BLaER1 treated with 17β-estradiol and CSF1 and Interleukin-3, amounts not matched to agents 10 nM and 100 nM (cell line): ENCODE measurements at regions not wholly inside any gene's neighbourhood (a gene's known extent, or its start where the extent isn't known, plus 50 kb on each side); places are given as distances from the start of the nearest gene placed in this dataset.

Experiments
- H3K27ac ChIP-seq, 11 experiments: shearing (Covaris generic); formaldehyde crosslinking; 2 replicates each; pipeline ENCODE4 v1.8.1; 2022
- H3K27me3 ChIP-seq, 11 experiments: shearing (Covaris generic); formaldehyde crosslinking; 2 replicates each; pipeline ENCODE4 v1.8.1; 2022
- H3K36me3 ChIP-seq, 11 experiments: shearing (Covaris generic); formaldehyde crosslinking; 2 replicates each; pipeline ENCODE4 v1.8.1; 2022
- H3K4me1 ChIP-seq, 10 experiments: shearing (Covaris generic); formaldehyde crosslinking; 2 replicates each; pipeline ENCODE4 v1.8.1; 2022
- H3K4me2 ChIP-seq, 11 experiments: shearing (Covaris generic); formaldehyde crosslinking; 2 replicates each; pipeline ENCODE4 v1.8.1; 2022
- H3K4me3 ChIP-seq, 10 experiments: shearing (Covaris generic); formaldehyde crosslinking; 2 replicates each; pipeline ENCODE4 v1.8.1; 2022
- H3K9ac ChIP-seq, 11 experiments: shearing (Covaris generic); formaldehyde crosslinking; 2 replicates each; pipeline ENCODE4 v1.8.1; 2022
- H3K9me3 ChIP-seq, 11 experiments: shearing (Covaris generic); formaldehyde crosslinking; replicated peaks in 1 of 11; 2 replicates each; pipeline ENCODE4 v1.8.1; 2022
- H4K20me1 ChIP-seq, 11 experiments: shearing (Covaris generic); formaldehyde crosslinking; 2 replicates each; pipeline ENCODE4 v1.8.1; 2022
- Cebpa-rat ChIP-seq, 11 experiments: shearing (Covaris generic); IDR thresholded peaks; 2 replicates each; pipeline ENCODE4 v1.8.1; 2022

DNA sequence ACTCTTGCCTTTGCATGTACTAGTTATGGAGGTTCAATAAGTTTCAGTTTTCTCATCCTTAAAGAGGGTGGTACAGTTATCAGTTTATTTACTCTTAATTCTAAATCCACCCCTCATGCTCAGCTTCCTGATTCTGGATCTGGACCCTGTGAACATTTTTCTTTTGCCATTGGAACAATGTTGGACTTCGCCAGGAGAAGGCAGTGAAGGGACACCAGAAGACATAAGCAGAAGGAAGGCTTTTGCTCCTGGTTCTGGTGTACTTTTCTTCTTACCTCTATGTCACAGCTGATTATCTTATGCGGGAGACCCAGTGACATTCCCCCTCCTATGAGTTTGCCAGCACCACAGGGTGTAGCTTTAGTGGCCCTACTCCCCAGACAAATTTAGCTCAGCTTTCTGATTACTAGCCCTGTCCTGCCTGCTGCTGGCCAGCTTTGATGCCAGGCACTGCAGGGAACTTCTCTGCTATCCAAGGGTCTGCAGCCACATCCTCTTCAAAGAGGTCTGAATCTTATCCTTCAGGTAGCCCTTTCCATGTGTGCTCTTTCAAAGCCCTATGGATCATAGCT lies 466.3 kb upstream of the EPHA3 start:
- Histone ChIP-seq H3K4me1 (no peaks in the 10 kb centered on the region), H3K27me3 (no peaks in the 10 kb centered on the region), H3K36me3 (no peaks in the 10 kb centered on the region), H3K27ac (no peak overlapping the region), H3K9me3 (peaks cover 0 to 6% (median 0%) of the 10 kb centered on the region in 11 experiments; a peak in 1 of 22 replicates), H3K9ac (no peak overlapping the region), H3K4me2 (no peak overlapping the region), H3K4me3 (no peak overlapping the region), H4K20me1 (no peaks in the 10 kb centered on the region)
- no peak for TF ChIP-seq Cebpa-rat (IDR thresholded peaks at IDR 0.05)

- no peaks in the 10 kb centered on the region for H3K27me3 ChIP-seq
- no peaks in the 10 kb centered on the region for H3K36me3 ChIP-seq
- H3K4me1 ChIP-seq: peaks cover 0 to 6% (median 0%) of the 10 kb centered on the region in 10 experiments; a peak in 2 of 20 replicates
- H3K9ac ChIP-seq: no peak overlapping the region
- no peak overlapping the region for H3K27ac ChIP-seq
- no peak overlapping the region for H3K4me3 ChIP-seq
- H3K4me2 ChIP-seq: no peak overlapping the region
- H4K20me1 ChIP-seq: no peaks in the 10 kb centered on the region
- H3K9me3 ChIP-seq: peaks cover 0 to 8% (median 0%) of the 10 kb centered on the region in 11 experiments; a peak in 4 of 22 replicates
- TF ChIP-seq Cebpa-rat (IDR thresholded peaks at IDR 0.05): no peak
Measured at GRCh38 chr3:88657459-88657858, 450.0 kb upstream of the EPHA3 start.

DNA sequence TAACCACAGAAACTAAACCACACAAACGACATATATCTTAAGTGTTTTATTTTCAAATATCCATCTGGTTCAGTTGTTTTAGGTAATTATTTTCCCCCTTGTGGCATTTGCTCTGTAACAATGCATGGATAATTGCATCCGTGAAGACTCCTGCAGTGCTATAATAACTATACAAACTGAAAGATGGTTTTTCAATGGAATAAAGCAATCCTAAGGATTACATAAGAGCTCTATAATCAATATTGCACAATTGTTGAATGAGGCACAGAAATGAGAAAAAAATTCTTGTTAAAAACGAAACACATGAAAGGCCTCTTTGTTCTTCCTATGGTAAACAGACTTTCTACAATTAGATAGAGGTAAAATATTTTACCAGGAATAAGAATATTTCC lies 446.0 kb upstream of the EPHA3 start:
- Histone ChIP-seq H3K4me3 (no peak overlapping the region), H3K27ac (no peak overlapping the region), H3K9me3 (peaks cover 0 to 8% (median 0%) of the 10 kb centered on the region in 11 experiments; a peak in 4 of 22 replicates), H3K36me3 (no peaks in the 10 kb centered on the region), H3K4me1 (peaks cover 0 to 6% (median 0%) of the 10 kb centered on the region in 10 experiments; a peak in 2 of 20 replicates), H3K27me3 (no peaks in the 10 kb centered on the region), H3K9ac (no peak overlapping the region), H3K4me2 (no peak overlapping the region), H4K20me1 (no peaks in the 10 kb centered on the region)
- TF ChIP-seq Cebpa-rat (IDR thresholded peaks at IDR 0.05): no peak

DNA sequence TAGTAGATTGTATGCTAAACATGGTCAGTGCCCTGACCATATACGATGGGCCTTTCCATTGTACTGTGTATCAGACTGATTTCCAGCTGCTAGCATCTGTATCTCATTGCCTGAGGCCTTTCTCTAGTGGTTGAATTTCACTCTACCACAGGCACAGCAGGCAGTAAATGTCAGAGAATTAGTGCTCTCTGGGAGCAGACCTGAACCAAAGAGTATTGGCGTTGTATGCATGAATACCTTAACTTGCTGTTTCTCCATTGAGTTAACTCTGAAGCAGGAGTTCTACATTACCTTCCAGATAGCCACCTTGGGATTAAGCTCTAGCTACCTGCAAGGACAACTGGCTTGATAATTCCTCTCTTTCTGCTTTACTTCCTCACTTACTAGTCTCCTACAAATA lies 439.2 kb upstream of the EPHA3 start:
- TF ChIP-seq Cebpa-rat (IDR thresholded peaks at IDR 0.05): no peak
- Histone ChIP-seq H3K4me1 (no peaks in the 10 kb centered on the region), H3K36me3 (no peaks in the 10 kb centered on the region), H3K27ac (no peak overlapping the region), H3K9ac (no peak overlapping the region), H3K4me3 (no peak overlapping the region), H3K4me2 (no peak overlapping the region), H4K20me1 (no peaks in the 10 kb centered on the region), H3K27me3 (no peaks in the 10 kb centered on the region), H3K9me3 (no peaks in the 10 kb centered on the region)

DNA sequence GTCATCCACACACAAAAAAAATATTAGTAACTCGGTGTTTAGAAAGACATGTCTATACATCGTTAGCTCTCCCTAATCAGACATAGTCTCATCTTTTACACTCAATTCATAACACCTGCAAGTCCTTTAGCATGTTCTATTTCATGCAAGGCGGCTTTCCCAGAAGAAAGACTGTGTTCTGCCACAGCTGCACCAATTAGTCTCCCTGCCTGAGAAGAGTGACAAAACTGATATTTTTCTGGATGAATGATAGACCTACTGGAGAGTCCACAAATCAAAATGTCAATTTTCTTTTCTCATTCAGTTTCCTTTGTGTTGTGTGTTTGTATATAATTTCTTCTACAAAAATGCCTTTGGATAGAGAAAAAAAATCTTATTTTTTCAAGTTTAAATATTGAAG lies 435.8 kb upstream of the EPHA3 start:
- no peak for TF ChIP-seq Cebpa-rat (IDR thresholded peaks at IDR 0.05)

GRCh38 chr3:88677298-88677697 lies 430.1 kb upstream of the EPHA3 start:
- H3K27me3 ChIP-seq: no peaks in the 10 kb centered on the region
- no peaks in the 10 kb centered on the region for H4K20me1 ChIP-seq
- H3K27ac ChIP-seq: no peak overlapping the region
- H3K4me1 ChIP-seq: no peaks in the 10 kb centered on the region
- H3K9me3 ChIP-seq: no peaks in the 10 kb centered on the region
- H3K4me3 ChIP-seq: no peak overlapping the region
- no peaks in the 10 kb centered on the region for H3K36me3 ChIP-seq
- no peak overlapping the region for H3K9ac ChIP-seq
- TF ChIP-seq Cebpa-rat (IDR thresholded peaks at IDR 0.05): no peak
- H3K4me2 ChIP-seq: no peak overlapping the region

More for the DNA sequence above, 435.8 kb upstream of the EPHA3 start:
- H3K27me3 ChIP-seq: no peaks in the 10 kb centered on the region
- H3K4me3 ChIP-seq: no peak overlapping the region
- H3K4me2 ChIP-seq: no peak overlapping the region
- H3K9me3 ChIP-seq: no peaks in the 10 kb centered on the region
- H3K9ac ChIP-seq: no peak overlapping the region
- H3K4me1 ChIP-seq: no peaks in the 10 kb centered on the region
- H3K27ac ChIP-seq: no peak overlapping the region
- H3K36me3 ChIP-seq: no peaks in the 10 kb centered on the region
- no peaks in the 10 kb centered on the region for H4K20me1 ChIP-seq

GRCh38 chr3:88678747-88679146 lies 428.7 kb upstream of the EPHA3 start:
- H3K36me3 ChIP-seq: no peaks in the 10 kb centered on the region
- H3K27me3 ChIP-seq: no peaks in the 10 kb centered on the region
- no peak overlapping the region for H3K4me3 ChIP-seq
- H3K9me3 ChIP-seq: no peaks in the 10 kb centered on the region
- no peaks in the 10 kb centered on the region for H4K20me1 ChIP-seq
- H3K9ac ChIP-seq: no peak overlapping the region
- no peak overlapping the region for H3K27ac ChIP-seq
- H3K4me2 ChIP-seq: no peak overlapping the region
- no peak for TF ChIP-seq Cebpa-rat (IDR thresholded peaks at IDR 0.05)
- H3K4me1 ChIP-seq: no peaks in the 10 kb centered on the region

DNA sequence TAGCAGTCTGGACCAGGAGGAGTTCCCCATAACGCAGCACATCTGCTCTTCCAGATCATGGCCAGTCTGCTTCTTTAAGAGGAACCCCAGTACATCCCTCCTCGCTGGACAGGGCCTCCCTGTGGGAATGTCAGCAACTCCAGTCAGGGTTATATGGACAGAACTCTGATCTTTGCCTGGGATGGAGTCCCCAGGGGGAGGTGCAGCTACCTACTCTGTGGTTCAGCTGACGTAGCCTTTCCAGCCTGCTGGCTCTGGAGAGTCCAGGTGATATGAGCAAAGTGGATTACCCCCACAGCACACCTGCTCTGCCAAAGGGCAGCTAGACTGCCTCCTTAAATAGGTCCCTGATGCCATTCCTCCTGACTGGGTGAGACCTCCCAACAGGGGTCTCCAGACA lies 417.1 kb upstream of the EPHA3 start:
- Histone ChIP-seq H3K9ac (no peak overlapping the region), H4K20me1 (no peaks in the 10 kb centered on the region), H3K4me1 (no peaks in the 10 kb centered on the region), H3K27ac (no peak overlapping the region), H3K4me3 (no peak overlapping the region), H3K4me2 (no peak overlapping the region), H3K27me3 (no peaks in the 10 kb centered on the region), H3K36me3 (no peaks in the 10 kb centered on the region), H3K9me3 (0 out of 22 replicates have a peak, but pooled peaks cover 0 to 5% (median 0%) of the 10 kb centered on the region in 11 experiments)
- TF ChIP-seq Cebpa-rat (IDR thresholded peaks at IDR 0.05): no peak

DNA sequence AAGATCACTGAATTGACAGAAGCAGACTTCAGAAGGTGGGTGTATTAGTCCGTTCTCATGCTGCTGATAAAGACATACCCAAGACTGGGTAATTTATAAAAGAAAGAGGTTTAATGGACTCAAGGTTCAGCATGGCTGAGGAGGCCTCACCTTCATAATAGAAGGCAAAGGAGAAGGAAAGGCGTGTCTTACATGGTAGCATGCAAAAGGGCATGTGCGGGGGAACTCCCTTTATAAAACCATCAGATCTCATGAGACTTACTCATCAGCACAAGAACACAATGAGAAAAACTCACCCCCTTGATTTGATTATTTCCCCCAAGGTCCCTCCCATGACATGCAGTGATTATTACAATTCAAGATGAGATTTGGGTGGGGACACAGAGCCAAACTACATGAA lies 416.3 kb upstream of the EPHA3 start:
- H3K9me3 ChIP-seq: 0 out of 22 replicates have a peak, but pooled peaks cover 0 to 5% (median 0%) of the 10 kb centered on the region in 11 experiments
- no peaks in the 10 kb centered on the region for H3K4me1 ChIP-seq
- TF ChIP-seq Cebpa-rat (IDR thresholded peaks at IDR 0.05): no peak
- no peaks in the 10 kb centered on the region for H4K20me1 ChIP-seq
- H3K4me2 ChIP-seq: no peak overlapping the region
- no peak overlapping the region for H3K9ac ChIP-seq
- H3K27me3 ChIP-seq: no peaks in the 10 kb centered on the region
- H3K27ac ChIP-seq: no peak overlapping the region
- no peaks in the 10 kb centered on the region for H3K36me3 ChIP-seq
- H3K4me3 ChIP-seq: no peak overlapping the region

- Histone ChIP-seq H4K20me1 (no peaks in the 10 kb centered on the region), H3K27me3 (no peaks in the 10 kb centered on the region), H3K4me2 (no peak overlapping the region), H3K9ac (no peak overlapping the region), H3K4me3 (no peak overlapping the region), H3K4me1 (peaks cover 0 to 4% (median 0%) of the 10 kb centered on the region in 10 experiments; a peak in 1 of 20 replicates), H3K9me3 (no peaks in the 10 kb centered on the region), H3K27ac (no peak overlapping the region), H3K36me3 (no peaks in the 10 kb centered on the region)
- no peak for TF ChIP-seq Cebpa-rat (IDR thresholded peaks at IDR 0.05)
Measured at GRCh38 chr3:88703501-88704059, 403.8 kb upstream of the EPHA3 start.
